ENCODE measurements at regions not wholly inside any gene's neighbourhood (a gene's known extent, or its start where the extent isn't known, plus 50 kb on each side); places are given as distances from the start of the nearest gene placed in this dataset.

- TF ChIP-seq CTCF (IDR thresholded peaks at IDR 0.05) (no peak), POLR2AphosphoS5 (IDR thresholded peaks at IDR 0.05) (no peak), POLR2A (IDR thresholded peaks at IDR 0.05) (no peak)
These were observed 72.2 kb upstream of the NAP1L1 start for GRCh38 chr12:76156726-76157125.

Data from breast epithelium (tissue), 3 donors.